HG03139 (cell line): ENCODE measurements at regions not wholly inside any gene's neighbourhood (a gene's known extent, or its start where the extent isn't known, plus 50 kb on each side); places are given as distances from the start of the nearest gene placed in this dataset.

Experiments used
- ATAC-seq: cut with Tn5 transposase; IDR thresholded peaks from one replicate; pipeline ENCODE4 v1.9.1; 2021; ENCODE audit not compliant: unreplicated experiment

DNA sequence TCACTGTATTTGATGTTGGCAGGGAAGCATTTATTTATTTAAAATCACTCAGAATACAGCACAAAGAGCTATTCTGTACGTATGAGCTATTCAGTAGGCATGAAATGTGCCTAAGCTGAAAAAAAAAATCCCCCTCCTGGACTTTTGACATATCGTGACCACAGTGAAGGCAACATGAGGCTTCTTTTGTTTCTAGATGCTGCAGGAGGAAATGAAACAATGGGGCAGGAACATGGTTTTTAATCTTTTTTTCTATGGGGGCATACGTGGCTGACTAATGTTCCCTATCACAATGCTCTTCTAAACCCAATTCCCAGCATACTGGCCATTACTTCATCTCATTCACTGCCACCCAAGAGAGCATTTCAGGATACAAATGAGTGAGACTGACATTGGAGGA, 191.0 kb upstream of the PMFBP1 start:
- no peak for ATAC-seq

DNA sequence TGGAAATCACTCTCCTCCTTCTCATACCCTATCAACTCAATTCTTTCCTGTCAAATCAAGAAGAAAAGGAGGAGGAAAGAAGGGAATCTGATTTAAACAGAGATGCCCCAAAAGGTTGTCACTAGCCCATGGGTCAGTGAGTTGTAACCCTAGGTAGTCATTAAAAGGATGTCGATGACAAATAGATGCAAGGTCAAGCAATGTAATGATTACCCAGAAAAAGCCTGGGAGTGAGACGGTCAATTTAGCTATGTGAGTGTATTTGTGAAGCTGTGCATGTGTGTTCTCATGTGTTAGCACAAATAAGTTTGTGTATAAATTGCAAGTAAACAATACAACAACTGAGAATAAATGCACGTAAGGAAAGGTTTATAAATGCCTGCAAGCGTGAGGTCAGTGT, 190.5 kb upstream of the PMFBP1 start:
- ATAC-seq = no peak

DNA sequence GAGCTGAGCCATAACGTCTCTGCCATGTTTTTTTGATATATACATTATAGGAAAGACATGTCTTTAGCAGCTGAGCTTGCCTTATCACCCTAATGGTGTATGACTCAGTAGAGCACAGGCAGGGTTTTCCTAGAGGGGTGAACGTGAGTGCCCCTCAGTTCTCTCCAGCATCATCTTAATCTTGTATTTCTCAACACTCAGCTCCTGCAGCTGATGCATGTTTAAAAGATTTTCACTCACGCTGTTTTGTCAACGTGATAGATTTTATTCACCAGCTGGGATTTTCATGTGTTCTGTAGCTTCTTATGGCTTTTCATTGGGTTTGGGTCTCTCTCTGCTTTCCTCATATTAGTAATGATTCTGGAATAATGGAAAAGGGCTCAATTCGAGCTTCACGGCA, 186.0 kb upstream of the PMFBP1 start:
- ATAC-seq = no peak

DNA sequence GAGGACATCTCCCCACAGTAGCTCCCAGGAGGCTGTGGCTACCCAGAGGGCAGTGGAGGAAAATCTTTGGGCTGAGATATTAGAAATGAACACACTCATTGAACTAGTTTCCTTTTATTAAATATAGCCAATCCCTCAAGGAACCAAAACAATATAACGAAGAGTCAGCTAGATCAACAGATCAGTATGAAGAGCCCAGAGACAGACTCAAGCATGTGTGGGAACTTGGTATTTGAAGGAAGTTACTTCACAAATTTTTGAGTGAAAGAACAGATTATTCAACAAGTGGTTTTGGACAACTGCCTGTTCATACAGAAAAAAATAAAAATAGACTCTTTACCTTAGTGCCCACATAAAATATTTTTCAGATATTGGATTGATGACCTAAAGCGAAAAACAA, 183.6 kb upstream of the PMFBP1 start:
- ATAC-seq = no peak

DNA sequence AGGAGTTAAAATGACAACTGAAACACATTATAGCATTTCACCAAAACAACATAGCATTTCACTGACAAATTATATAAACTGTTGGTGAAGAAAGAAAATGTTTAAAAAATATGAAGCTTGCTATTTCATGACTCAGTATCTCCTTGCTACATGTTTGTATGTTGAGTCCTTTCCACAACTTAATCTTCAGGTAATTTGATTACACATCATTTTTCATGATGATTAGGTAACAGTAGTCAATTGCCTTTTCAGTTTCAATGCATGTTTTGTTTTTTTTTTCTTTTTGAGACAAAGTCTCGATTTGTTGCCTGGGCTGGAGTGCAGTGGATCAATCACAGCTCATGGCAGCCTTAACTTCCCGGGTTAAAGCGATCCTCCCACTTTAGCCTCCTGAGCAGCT, 177.8 kb upstream of the PMFBP1 start:
- ATAC-seq = no peak

DNA sequence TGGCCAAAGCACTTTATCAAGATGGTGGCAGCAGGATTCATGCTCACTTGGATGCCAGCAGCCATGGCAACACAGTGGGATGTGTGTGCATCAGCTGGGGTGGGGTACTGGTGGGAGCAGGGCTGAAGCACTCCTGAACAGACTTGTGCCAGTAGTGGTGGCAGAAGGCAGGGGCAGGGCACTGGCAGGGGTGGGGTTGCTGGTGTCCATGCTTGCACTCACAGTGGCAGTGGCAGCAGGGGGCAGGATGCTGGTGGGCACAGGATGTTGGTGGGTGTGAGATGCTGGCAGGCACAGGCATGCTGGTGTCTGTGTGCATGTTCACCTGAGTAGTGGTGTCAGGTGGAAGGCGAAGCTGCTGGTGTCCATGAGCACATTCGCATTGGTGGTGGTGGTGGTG, 161.0 kb upstream of the PMFBP1 start:
- ATAC-seq = no peak

DNA sequence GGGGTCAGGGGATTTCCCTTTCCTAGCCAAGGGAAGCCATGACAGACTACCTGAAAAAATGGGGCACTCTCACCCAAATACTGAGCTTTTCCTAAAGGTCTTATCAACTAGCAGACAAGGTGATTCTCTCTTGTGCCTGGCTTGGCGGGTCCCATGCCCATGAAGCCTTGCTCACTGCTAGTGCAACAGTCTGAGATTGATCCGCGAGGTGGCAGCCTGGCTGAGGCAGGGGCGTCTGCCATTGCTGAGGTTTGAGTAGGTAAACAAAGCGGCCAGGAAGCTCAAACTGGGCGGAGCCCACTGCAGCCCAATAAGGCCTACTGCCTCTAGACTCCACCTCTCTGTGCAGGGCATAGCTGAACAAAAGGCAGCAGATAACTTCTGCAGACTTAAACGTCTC, 152.6 kb upstream of the PMFBP1 start:
- no peak for ATAC-seq

DNA sequence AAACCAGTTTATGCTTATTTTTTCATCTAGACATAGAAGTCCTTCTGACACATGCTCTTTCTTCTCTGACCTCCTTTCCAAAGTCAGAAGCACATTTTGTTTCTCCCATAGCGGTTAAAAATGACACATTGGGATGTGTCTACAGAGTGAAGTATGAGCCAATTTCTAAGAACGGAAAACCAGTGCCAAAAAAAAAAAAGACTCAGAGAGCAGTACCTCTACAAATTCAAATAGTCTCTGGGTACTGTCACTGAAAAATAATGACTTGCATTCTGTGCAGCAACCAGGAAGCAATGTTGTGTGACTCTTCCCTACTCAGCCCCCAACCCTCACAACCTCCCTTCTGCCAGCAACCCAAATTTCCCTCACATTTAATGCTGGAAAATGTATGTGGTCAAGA, 145.5 kb upstream of the PMFBP1 start:
- no peak for ATAC-seq

DNA sequence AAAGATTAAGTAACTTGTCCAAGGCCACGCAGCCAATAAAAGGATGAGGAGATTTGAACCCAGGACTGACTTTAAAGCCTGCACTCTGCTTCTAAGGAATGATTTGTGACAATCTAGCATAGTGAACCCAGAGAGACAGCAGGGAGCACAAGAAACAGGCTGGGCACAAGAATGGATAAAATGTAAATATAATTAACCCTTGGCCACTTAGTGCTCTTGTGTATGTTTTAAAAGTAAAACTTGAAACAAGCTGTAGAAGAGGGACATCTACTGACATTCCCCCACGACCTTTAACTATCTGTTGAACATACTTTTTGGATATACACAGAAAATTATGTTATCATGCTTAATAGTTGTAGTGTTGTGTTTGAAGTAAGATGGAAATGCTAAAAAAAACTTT, 141.9 kb upstream of the PMFBP1 start:
- no peak for ATAC-seq

DNA sequence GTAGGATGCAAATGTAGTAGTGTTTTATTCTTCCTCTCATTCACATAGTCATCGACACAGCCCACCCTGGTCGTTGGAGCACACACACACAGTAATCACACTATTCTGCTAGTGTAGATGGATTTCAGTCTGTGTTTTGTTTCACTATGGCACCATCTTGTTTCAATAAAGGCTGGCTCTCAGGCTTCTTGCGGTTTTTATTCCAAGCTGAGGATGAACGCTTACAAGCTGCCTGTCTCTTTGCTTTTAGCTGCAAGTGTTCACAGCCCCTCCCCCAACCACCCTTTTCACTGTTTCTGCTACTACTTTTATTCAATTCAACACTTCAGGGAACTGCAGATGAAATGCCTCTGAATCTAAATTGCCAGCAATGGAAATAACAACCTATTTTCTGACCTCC, 140.9 kb upstream of the PMFBP1 start:
- ATAC-seq = no peak

DNA sequence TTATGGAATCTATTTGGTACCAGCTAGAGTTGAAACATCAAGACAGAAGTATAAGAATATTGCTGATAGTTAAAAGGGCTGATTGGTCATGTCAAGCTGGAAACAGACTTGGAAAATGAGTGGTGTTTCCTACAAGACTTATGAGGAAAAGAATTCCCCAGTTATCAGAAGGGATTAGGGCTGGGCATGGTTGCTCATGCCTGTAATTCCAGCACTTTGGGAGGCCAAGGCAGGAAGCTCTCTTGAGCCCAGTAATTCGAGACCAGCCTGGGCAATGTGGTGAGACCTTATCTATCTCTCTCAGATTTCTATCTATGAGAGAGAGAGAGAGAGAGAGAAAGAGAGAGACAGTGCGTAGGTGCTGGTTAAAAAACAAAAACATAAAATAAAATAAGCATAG, 139.5 kb upstream of the PMFBP1 start:
- no peak for ATAC-seq

DNA sequence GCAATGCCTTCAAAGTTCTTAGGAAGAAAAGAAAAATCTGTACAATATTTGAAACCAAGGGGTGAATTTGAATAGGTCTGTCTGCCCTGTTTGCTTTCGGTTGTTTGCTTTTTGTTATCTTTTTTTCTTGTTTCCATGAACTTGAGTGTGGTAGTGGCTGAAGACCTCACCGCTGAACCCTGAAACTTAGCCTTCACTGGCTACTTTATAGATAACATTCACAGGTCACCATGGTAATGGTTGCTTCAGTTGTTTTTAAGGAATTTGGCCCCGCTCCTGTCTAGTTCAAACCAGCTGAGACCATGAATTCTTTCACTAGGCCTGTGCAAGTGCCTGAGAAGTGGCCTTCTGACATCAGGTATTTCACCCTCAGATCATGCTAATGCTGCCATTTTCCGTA, 137.0 kb upstream of the PMFBP1 start:
- no peak for ATAC-seq

DNA sequence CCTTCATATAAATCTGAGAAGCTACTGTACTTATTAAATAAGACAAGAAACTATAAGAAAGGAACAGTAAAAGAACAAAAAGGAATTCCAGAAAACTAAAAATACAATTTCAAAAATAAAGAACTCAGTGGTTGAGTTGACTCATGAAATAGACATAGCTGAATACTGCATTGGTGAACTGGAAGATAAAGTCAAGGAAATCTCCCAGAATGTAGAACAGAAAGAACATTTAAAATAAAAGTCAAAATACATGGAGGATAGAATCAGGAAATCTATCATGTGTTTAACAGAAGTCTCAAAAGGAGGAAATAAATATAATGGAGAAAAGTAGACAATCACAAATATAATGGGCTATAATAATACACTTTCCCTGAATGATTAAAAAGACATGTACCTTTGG, 136.4 kb upstream of the PMFBP1 start:
- no peak for ATAC-seq

DNA sequence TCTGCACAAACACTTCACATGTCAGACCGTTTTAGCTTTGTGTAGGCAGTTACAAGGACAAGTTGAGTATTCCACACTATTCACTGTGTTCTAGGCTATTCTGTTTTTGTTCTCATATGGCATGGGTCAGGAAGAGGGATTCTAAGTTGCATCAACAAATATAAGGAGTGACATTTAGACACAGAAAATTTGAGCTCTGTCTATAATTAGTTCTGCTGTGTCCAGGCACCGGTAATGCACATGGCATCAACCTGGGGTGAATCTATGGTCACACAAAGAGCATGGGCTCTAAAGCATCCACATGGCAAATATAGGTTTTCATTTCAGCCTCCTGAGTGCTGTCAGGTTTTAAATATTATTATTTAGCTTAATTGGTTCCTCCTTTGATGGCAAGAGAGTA, 130.4 kb upstream of the PMFBP1 start:
- no peak for ATAC-seq

DNA sequence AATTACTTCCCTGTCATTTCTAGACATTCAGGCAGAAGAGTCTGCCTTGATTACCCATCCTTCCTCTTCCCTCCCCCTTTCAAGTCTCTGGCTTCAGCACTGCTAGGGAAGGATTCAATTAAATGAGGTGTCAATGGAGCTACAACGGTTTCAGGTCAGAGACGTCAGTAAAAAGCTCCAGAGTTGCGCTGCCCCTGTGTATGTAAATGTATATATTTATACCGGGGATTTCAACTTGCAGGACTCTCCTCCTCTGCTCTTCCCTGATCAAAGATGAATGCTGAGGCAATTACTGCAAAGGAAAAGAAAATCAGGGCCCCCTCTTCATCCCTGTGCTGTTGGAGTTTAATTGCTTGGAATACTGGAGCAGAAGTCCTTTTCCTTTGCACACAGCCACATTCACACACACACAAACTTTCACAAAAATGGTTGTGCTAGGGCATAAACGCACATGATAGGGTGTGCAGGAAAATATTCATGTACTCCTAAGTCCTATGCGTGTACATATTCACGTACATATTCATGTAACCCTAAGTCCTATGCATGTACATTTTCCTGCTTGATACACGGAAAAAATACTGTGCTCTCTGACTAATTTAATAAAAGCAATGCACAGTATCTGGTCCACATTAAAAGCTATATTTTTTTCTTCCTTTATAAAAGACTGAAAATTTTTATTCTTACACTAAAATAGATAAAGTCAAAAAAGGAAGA, 129.7 kb upstream of the PMFBP1 start:
- no peak for ATAC-seq

DNA sequence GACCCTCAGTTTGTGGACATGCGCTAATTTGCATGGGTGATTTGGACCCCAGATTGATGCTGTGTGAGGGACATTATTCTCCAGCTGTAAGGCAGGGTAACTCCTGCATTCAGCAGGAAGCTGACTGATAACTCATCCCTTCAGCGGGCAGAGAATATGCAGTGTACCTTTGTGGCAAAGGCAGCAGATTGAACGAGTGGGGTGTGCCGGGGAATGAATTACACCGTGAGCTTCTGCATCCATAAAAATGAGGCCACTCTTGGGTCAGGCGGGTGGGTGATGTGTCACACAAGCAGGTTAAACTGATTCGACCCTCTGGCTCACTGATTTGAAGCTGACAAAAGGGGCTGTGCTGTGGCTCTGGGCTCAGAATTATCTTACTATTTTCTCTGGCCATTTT, 128.9 kb upstream of the PMFBP1 start:
- no peak for ATAC-seq

DNA sequence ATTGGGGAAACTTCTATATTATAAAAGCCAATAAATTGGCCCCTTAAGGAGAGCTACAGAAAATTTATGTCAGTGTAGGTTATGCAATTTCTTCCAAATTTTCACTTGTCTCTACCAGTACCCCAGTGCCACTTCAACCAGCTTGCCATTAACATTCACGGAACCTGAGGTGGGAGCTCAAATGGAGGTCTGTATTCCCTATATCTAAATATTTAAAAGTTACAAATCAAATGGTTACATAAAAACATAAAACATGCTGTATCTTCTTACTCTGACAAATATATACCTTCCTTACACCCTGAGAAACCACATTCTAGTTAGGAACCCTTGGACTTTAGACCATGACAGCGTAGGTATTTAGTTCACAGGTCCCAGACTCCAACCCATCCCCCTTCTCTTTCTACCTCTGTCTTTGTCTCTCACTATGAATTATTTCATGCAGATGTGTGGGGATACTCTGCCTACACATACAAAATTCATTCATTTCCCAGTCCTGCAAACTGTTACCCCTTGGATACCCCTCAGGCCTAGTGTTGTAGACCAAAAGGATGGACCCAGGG, 127.8 kb upstream of the PMFBP1 start:
- ATAC-seq = no peak

DNA sequence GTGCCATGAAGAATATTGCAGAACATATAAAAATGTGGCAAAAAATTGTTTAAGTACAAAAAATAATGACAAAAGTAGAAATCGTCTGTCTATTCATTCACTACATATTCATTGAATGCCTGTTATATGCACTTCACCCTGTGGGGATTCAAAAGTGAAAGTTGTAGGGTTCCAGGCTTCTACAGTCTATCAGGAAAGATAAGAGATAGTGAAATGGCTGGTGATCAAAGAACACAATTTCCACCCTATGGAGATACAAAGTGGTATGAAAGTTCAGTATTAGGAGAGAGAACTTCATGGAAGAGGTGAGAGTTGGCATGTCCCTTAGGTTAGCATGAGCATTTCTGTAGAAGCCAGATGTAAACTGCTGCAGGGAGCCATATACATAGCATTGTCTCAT, 127.0 kb upstream of the PMFBP1 start:
- no peak for ATAC-seq

DNA sequence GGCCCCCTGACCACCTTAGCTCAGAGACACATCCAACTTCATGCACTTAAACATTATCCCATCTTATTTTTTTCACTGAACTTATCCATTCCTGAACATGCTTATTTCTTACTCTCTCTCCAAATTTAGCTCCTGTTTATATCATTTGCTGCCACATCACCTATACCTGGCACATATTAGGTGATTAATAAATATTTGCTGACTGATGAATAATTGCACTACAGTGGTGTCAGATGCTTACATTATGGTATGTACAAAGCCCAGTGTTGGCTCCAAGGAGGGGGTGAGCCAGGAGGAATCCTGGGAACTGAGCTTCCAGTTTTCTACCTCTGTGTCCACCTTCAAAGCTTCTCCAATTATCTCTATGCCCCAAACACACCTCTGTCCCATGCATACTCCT, 124.0 kb upstream of the PMFBP1 start:
- ATAC-seq = no peak

DNA sequence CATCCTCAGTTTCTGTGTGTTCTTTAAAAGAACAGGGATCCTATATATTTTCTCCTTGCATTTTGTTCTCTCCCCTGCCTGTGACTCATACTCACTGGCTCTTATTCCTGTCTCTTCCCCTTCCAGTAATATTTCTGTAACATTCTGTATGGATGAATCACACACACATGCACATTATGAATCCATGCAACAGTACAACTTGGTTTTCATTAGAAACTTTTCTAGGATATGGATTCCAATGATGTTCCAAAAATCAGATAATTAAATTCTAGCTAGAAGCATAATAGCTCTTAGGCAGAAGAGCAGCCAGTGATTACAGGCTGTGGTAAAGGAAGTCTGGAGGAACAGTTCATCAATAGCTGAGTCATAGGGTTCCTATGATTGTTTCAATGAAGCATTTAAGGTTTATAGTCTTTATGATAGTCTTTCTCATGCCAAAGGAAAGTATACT, 119.6 kb upstream of the PMFBP1 start:
- ATAC-seq = no peak

DNA sequence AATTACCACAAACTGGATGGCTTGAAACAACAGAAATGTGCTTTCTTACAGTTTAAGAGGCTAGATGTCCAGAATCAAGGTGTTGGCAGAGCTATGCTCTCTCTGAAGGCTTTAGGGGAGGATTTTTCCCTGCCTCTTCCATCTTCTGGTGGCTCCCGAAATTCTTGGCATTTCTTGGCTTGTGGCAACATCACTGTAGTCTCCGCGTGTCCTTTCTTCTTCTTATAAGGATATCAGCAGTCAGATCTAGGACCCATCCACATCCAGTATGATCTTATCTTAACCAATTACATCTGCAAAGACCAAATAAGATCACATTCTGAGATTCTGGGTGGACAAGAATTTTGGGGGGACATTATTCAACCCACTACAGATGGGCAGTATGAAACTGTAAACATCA, 119.2 kb upstream of the PMFBP1 start:
- ATAC-seq = no peak

DNA sequence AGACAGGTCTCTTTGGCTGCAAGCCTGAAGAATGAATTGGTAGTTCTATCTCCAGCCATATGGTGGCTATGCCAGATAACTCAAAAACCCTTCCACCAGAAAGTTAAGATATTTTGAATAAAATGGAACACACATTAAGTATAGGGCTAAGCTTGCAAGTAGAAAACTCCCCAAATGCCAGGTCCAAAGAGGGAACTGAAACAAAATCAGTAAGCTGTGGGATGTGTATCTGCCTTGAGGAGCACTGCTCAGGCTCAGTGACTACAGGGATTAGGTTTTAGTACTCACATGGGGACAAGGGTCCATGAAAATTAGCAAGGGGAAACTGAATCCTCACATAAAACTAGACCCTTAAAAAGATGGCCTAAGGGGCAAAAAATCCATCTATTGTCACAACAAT, 115.7 kb upstream of the PMFBP1 start:
- ATAC-seq = no peak

DNA sequence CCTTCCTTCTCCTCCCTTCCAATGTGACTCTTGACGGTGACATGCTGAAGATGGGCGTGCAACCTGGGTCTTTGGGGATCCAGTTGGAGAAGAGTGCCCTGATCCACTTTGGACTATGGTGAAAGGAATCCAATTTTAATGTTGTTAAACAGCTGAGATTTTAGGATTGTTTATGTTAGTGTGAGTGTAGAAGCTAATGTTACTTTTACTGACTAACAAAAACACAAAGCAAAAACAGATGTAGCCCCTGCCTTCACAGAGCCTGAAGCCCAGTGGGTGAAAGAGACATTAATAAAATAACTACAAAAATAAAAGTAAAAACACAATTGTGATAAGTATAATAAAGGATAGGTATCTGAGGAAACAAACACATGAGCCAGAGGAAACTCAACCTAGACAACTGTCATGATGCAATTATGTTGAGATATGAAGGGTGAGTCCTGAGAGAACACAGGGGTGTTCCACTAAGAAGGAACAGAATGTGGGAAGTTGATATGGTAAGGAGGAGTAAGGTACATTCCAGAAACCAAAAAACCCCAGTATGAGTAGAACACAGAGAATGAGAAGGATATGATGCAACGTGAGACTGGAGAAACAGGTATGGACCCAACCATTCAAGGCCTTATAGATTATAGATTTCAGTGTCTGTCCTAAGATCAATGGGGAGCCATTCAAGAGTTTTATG, 115.1 kb upstream of the PMFBP1 start:
- no peak for ATAC-seq
